Esophagus squamous epithelium (tissue), 5 donors: ENCODE measurements at regions not wholly inside any gene's neighbourhood (a gene's known extent, or its start where the extent isn't known, plus 50 kb on each side); places are given as distances from the start of the nearest gene placed in this dataset.
A peak's percentile ranks its signal among the peaks of the same experiment; 100 is the strongest.
"Not testable (repeated sequence)": the region's sequence is repeated elsewhere in the genome, so short reads cannot be mapped to it uniquely, and the experiment has no call there.

Source experiments
- DNase-seq: peaks from one replicate; lab custom pipeline; 2025; lab: John Stamatoyannopoulos, UW
- H3K27ac ChIP-seq, 4 donors: fragments of 200-600 bp; sonication (generic); one replicate each; pipeline ENCODE4 v1.5.1; 2016 to 2019; ENCODE audit warnings: mild to moderate bottlenecking in 1 of 4
- H3K27me3 ChIP-seq, 4 donors: fragments of 200-600 bp; sonication (generic); 1 replicate in 3 of 4; 2 replicates in 1 of 4; pipeline versions ENCODE4 v1.5.1 to v1.6.0; 2017 to 2021; ENCODE audit warnings: antibody characterized with exemption in 1 of 4
- H3K36me3 ChIP-seq, 3 donors: fragments of 200-600 bp; sonication (generic); one replicate each; pipeline ENCODE4 v1.5.1; 2016 to 2019
- H3K4me1 ChIP-seq, 3 donors: fragments of 200-600 bp; sonication (generic); one replicate each; pipeline ENCODE4 v1.5.1; 2017 to 2019
- H3K4me3 ChIP-seq, 4 donors: fragments of 200-600 bp; sonication (generic); 1 replicate in 3 of 4; 2 replicates in 1 of 4; pipeline ENCODE4 v1.5.1; 2016 to 2019; ENCODE audit warnings: mild to moderate bottlenecking in 2 of 4, moderate library complexity in 1 of 4
- H3K9me3 ChIP-seq, 3 donors: fragments of 200-600 bp; sonication (generic); one replicate each; pipeline ENCODE4 v1.5.1; 2016 to 2019
- CTCF ChIP-seq, 6 experiments: fragments of 450-650 bp in 4 of 6; fragments of 200-600 bp in 2 of 6; sonication (generic) in 2 of 6; IDR thresholded peaks; one replicate each; pipeline ENCODE4 v1.5.1; 2016 to 2019; ENCODE audit warnings: antibody characterized with exemption in 6 of 6, mild to moderate bottlenecking in 4 of 6, moderate library complexity in 4 of 6
- POLR2A ChIP-seq, 4 donors: fragments of 450-650 bp; IDR thresholded peaks; one replicate each; pipeline ENCODE4 v1.6.1; 2017; ENCODE audit warnings: antibody characterized with exemption in 4 of 4, mild to moderate bottlenecking in 4 of 4, moderate library complexity in 3 of 4
- WGBS, 2 donors: methylation state at CpG; one replicate each; pipeline ENCODE4 v1.1.5; 2018; 5-methylcytosine and 5-hydroxymethylcytosine counted together
- intact Hi-C: fragments of 100-400 bp; cut with DNase I; formaldehyde crosslinking; loops from one replicate; pipeline ENCODE4 v1.15.0; 2022
- donor health status: DM: yes; HTN: yes; CAD: no.

GRCh38 chr5:44150075-44150723 lies 239.0 kb downstream of the FGF10 start:
- no peak overlapping the region for H3K27ac ChIP-seq
- H3K4me1 ChIP-seq: no peaks in the 10 kb centered on the region
- intact Hi-C loops: no loop called here
- 85 to 90% methylated on average over 5 of the region's 5 CpGs for WGBS, 2 donors
- H3K27me3 ChIP-seq: no peaks in the 10 kb centered on the region
- no peak overlapping the region for H3K4me3 ChIP-seq
- H3K36me3 ChIP-seq: no peaks in the 10 kb centered on the region
- TF ChIP-seq POLR2A (IDR thresholded peaks at IDR 0.05): no peak
- no peak for TF ChIP-seq CTCF (IDR thresholded peaks at IDR 0.05)
- H3K9me3 ChIP-seq: peaks cover 0 to 13% (median under 1%) of the 10 kb centered on the region in 3 donors
- no peak for DNase-seq

GRCh38 chr5:44117947-44118346 lies 271.3 kb downstream of the FGF10 start:
- 59 to 83% methylated on average over 1 to 3 of the region's 3 CpGs for whole genome bisulfite sequencing, 2 donors
- H3K36me3 ChIP-seq, intact Hi-C loops, H3K4me1 ChIP-seq, H3K27ac ChIP-seq, H3K4me3 ChIP-seq, H3K9me3 ChIP-seq, H3K27me3 ChIP-seq, DNase-seq: not testable (repeated sequence)

GRCh38 chr5:44108232-44108631 lies 281.0 kb downstream of the FGF10 start:
- intact Hi-C loops: not testable (repeated sequence)

GRCh38 chr5:44099643-44100042 lies 289.6 kb downstream of the FGF10 start:
- intact Hi-C loops: no loop called here

More at GRCh38 chr5:44108232-44108631, 281.0 kb downstream of the FGF10 start:
- not testable (repeated sequence) for H3K27me3 ChIP-seq, H3K4me1 ChIP-seq, H3K36me3 ChIP-seq, DNase-seq, H3K4me3 ChIP-seq, H3K27ac ChIP-seq
- 27 to 49% methylated on average over 2 to 3 of the region's 5 CpGs for WGBS, 2 donors
- peaks cover 0 to 38% (median 0%) of the 10 kb centered on the region in 3 donors for H3K9me3 ChIP-seq

GRCh38 chr5:44089424-44090144 lies 299.6 kb downstream of the FGF10 start:
- WGBS, 2 donors: 50 to 53% methylated on average over 1 of the region's 1 CpG
- H3K27me3 ChIP-seq: no peaks in the 10 kb centered on the region
- TF ChIP-seq CTCF (IDR thresholded peaks at IDR 0.05) (no peak), POLR2A (IDR thresholded peaks at IDR 0.05) (no peak)
- no peak overlapping the region for H3K4me3 ChIP-seq
- intact Hi-C loops: no loop called here
- no peaks in the 10 kb centered on the region for H3K9me3 ChIP-seq
- DNase-seq: no peak
- H3K36me3 ChIP-seq: no peaks in the 10 kb centered on the region
- H3K4me1 ChIP-seq: no peaks in the 10 kb centered on the region
- H3K27ac ChIP-seq: peak overlapping the region in 2 of 4 donors; percentile 7 to 39

More at GRCh38 chr5:44099643-44100042, 289.6 kb downstream of the FGF10 start:
- no peak overlapping the region for H3K4me3 ChIP-seq
- no peaks in the 10 kb centered on the region for H3K27me3 ChIP-seq
- WGBS, 2 donors: 66 to 73% methylated on average over 2 of the region's 2 CpGs
- H3K9me3 ChIP-seq: no peaks in the 10 kb centered on the region
- TF ChIP-seq CTCF (IDR thresholded peaks at IDR 0.05): no peak
- no peak for TF ChIP-seq POLR2A (IDR thresholded peaks at IDR 0.05)
- H3K4me1 ChIP-seq: no peaks in the 10 kb centered on the region
- no peak overlapping the region for H3K27ac ChIP-seq
- no peak for DNase-seq
- H3K36me3 ChIP-seq: no peaks in the 10 kb centered on the region

- Histone ChIP-seq H3K27me3 (no peaks in the 10 kb centered on the region), H3K9me3 (no peaks in the 10 kb centered on the region), H3K4me3 (no peak overlapping the region), H3K4me1 (no peaks in the 10 kb centered on the region), H3K27ac (no peak overlapping the region), H3K36me3 (no peaks in the 10 kb centered on the region)
- no peak for DNase-seq
- no peak for TF ChIP-seq CTCF (IDR thresholded peaks at IDR 0.05)
- no peak for TF ChIP-seq POLR2A (IDR thresholded peaks at IDR 0.05)
- intact Hi-C loops: no loop called here
Measured at GRCh38 chr5:44085083-44085482, 304.1 kb downstream of the FGF10 start.

- intact Hi-C loops, H3K27me3 ChIP-seq, H3K4me1 ChIP-seq, H3K4me3 ChIP-seq, DNase-seq, H3K27ac ChIP-seq, H3K9me3 ChIP-seq, H3K36me3 ChIP-seq: not testable (repeated sequence)
- WGBS, 2 donors: 89 to 94% methylated on average over 18 of the region's 21 CpGs
Measured at GRCh38 chr5:44074547-44074946, 314.7 kb downstream of the FGF10 start.
